Suprapubic skin (tissue), 3 donors: ENCODE measurements at regions not wholly inside any gene's neighbourhood (a gene's known extent, or its start where the extent isn't known, plus 50 kb on each side); places are given as distances from the start of the nearest gene placed in this dataset.

Source experiments
- CTCF ChIP-seq, 2 donors: fragments of 200-600 bp in 1 of 2; fragments of 450-650 bp in 1 of 2; sonication (generic) in 1 of 2; IDR thresholded peaks; one replicate each; pipeline ENCODE4 v1.5.1; 2016 to 2019; ENCODE audit warnings: antibody characterized with exemption in 2 of 2, mild to moderate bottlenecking in 1 of 2, moderate library complexity in 1 of 2
- EP300 ChIP-seq: sonication (generic); formaldehyde crosslinking; IDR thresholded peaks from one replicate; pipeline ENCODE4 v1.6.1; 2017; ENCODE audit warnings: antibody characterized with exemption
- POLR2A ChIP-seq, 2 donors: fragments of 450-650 bp; IDR thresholded peaks; one replicate each; pipeline ENCODE4 v1.6.1; 2017; ENCODE audit warnings: antibody characterized with exemption in 2 of 2, mild to moderate bottlenecking in 2 of 2, moderate library complexity in 2 of 2

- TF ChIP-seq CTCF (IDR thresholded peaks at IDR 0.05), result no peak
- no peak for TF ChIP-seq EP300
- no peak for TF ChIP-seq POLR2A (IDR thresholded peaks at IDR 0.05)
Observed at GRCh38 chr9:129245276-129245675, 67.2 kb upstream of the IER5L start.
